SK-N-SH treated with all-trans-retinoic acid at 6 μM for 48 hours (cell line): ENCODE measurements at regions not wholly inside any gene's neighbourhood (a gene's known extent, or its start where the extent isn't known, plus 50 kb on each side); places are given as distances from the start of the nearest gene placed in this dataset.

Source experiments
- ATAC-seq: fragments of 200-7000 bp; cut with Tn5 transposase; 3 replicates; pipeline ENCODE4 v1.9.1; 2020; ENCODE audit warnings: mild to moderate bottlenecking, moderate library complexity
- ARNTL ChIP-seq: fragments of 450-650 bp; formaldehyde crosslinking; IDR thresholded peaks from 2 replicates; pipeline ENCODE4 v1.5.0; 2020; ENCODE audit warnings: low read depth, mild to moderate bottlenecking, moderate library complexity, borderline replicate concordance
- BACH2 ChIP-seq: fragments of 250-450 bp; sonication (Bioruptor Pico); IDR thresholded peaks from 2 replicates; pipeline ENCODE4 v1.9.0; 2021; ENCODE audit warnings: mild to moderate bottlenecking, borderline replicate concordance
- CREB5 ChIP-seq: fragments of 250-450 bp; sonication (Bioruptor Pico); IDR thresholded peaks from 2 replicates; pipeline ENCODE4 v1.5.1; 2020; ENCODE audit warnings: low read depth, mild to moderate bottlenecking, moderate library complexity
- CSDC2 ChIP-seq: fragments of 250-450 bp; sonication (Bioruptor Pico); IDR thresholded peaks from 2 replicates; pipeline ENCODE4 v1.5.0; 2020; ENCODE audit warnings: mild to moderate bottlenecking, moderate library complexity
- ESRRG ChIP-seq: fragments of 250-450 bp; sonication (Bioruptor Pico); IDR thresholded peaks from 2 replicates; pipeline ENCODE4 v1.6.1; 2021; ENCODE audit warnings: mild to moderate bottlenecking
- GLIS3 ChIP-seq: fragments of 250-450 bp; sonication (Bioruptor Pico); IDR thresholded peaks from 2 replicates; pipeline ENCODE4 v1.5.0; 2020; ENCODE audit warnings: mild to moderate bottlenecking, moderate library complexity
- ISL1 ChIP-seq: fragments of 250-450 bp; sonication (Bioruptor Pico); IDR thresholded peaks from 2 replicates; pipeline ENCODE4 v2.1.2; 2022; ENCODE audit warnings: mild to moderate bottlenecking, moderate library complexity
- OSR1 ChIP-seq: fragments of 250-450 bp; sonication (Bioruptor Pico); IDR thresholded peaks from 2 replicates; pipeline ENCODE4 v1.8.0; 2022; ENCODE audit warnings: moderate library complexity, mild to moderate bottlenecking, inconsistent platforms
- PATZ1 ChIP-seq: fragments of 250-450 bp; sonication (Bioruptor Pico); IDR thresholded peaks from 2 replicates; pipeline ENCODE4 v1.8.0; 2020; ENCODE audit warnings: mild to moderate bottlenecking, moderate library complexity, borderline replicate concordance
- POU6F1 ChIP-seq: fragments of 250-450 bp; sonication (Bioruptor Pico); IDR thresholded peaks from 2 replicates; pipeline ENCODE4 v1.8.0; 2021; ENCODE audit warnings: low read depth, mild to moderate bottlenecking, moderate library complexity, borderline replicate concordance
- PPARA ChIP-seq: fragments of 250-450 bp; sonication (Bioruptor Pico); IDR thresholded peaks from 2 replicates; pipeline ENCODE4 v1.5.0; 2020; ENCODE audit warnings: mild to moderate bottlenecking, borderline replicate concordance
- RARB ChIP-seq: fragments of 250-450 bp; sonication (Bioruptor Pico); IDR thresholded peaks from 2 replicates; pipeline ENCODE4 v1.8.0; 2021; ENCODE audit warnings: mild to moderate bottlenecking, moderate library complexity
- SNAI2 ChIP-seq: fragments of 250-450 bp; sonication (Bioruptor Pico); IDR thresholded peaks from 2 replicates; pipeline ENCODE4 v1.5.0; 2020; ENCODE audit warnings: mild to moderate bottlenecking, moderate library complexity
- TCF4 ChIP-seq: fragments of 250-450 bp; sonication (Bioruptor Pico); IDR thresholded peaks from 2 replicates; pipeline ENCODE4 v1.8.0; 2021; ENCODE audit warnings: mild to moderate bottlenecking, moderate library complexity, borderline replicate concordance
- TOX ChIP-seq: fragments of 250-450 bp; sonication (Bioruptor Pico); IDR thresholded peaks from 2 replicates; pipeline ENCODE4 v1.8.0; 2021; ENCODE audit warnings: mild to moderate bottlenecking, moderate library complexity, borderline replicate concordance
- TSHZ2 ChIP-seq: fragments of 250-450 bp; sonication (Bioruptor Pico); IDR thresholded peaks from 2 replicates; pipeline ENCODE4 v1.5.0; 2020; ENCODE audit warnings: mild to moderate bottlenecking, moderate library complexity
- ZC3H10 ChIP-seq: fragments of 250-450 bp; sonication (Bioruptor Pico); IDR thresholded peaks from 2 replicates; pipeline ENCODE4 v1.5.1; 2021; ENCODE audit warnings: mild to moderate bottlenecking, moderate library complexity
- ZFP3 ChIP-seq: fragments of 250-450 bp; sonication (Bioruptor Pico); IDR thresholded peaks from 2 replicates; pipeline ENCODE4 v1.5.0; 2020; ENCODE audit warnings: mild to moderate bottlenecking, moderate library complexity
- ZFP30 ChIP-seq: fragments of 450-650 bp; formaldehyde crosslinking; IDR thresholded peaks from 2 replicates; pipeline ENCODE4 v1.5.0; 2022; ENCODE audit warnings: mild to moderate bottlenecking, moderate library complexity
- ZNF565 ChIP-seq: fragments of 450-650 bp; formaldehyde crosslinking; conservative IDR thresholded peaks from 2 replicates; pipeline ENCODE4 v1.5.0; 2020; ENCODE audit warnings: low read depth, mild to moderate bottlenecking, moderate library complexity
- ZNF70 ChIP-seq: fragments of 450-650 bp; formaldehyde crosslinking; IDR thresholded peaks from 2 replicates; pipeline ENCODE4 v1.5.0; 2020; ENCODE audit warnings: mild to moderate bottlenecking, moderate library complexity
- ZNF8 ChIP-seq: fragments of 450-650 bp; formaldehyde crosslinking; IDR thresholded peaks from 2 replicates; pipeline ENCODE4 v1.5.0; 2020; ENCODE audit warnings: mild to moderate bottlenecking, moderate library complexity

- no peak for ATAC-seq
- TF ChIP-seq RARB (CRISPR knock-in tag): no peak
- TF ChIP-seq ISL1: no peak
- no peak for TF ChIP-seq ZFP30 (CRISPR knock-in tag)
- TF ChIP-seq TCF4 (CRISPR knock-in tag): no peak
- no peak for TF ChIP-seq OSR1 (CRISPR knock-in tag)
- no peak for TF ChIP-seq ZC3H10 (CRISPR knock-in tag)
- no peak for TF ChIP-seq PPARA (CRISPR knock-in tag)
- no peak for TF ChIP-seq POU6F1 (CRISPR knock-in tag)
- no peak for TF ChIP-seq ZNF565
- no peak for TF ChIP-seq ESRRG (CRISPR knock-in tag)
- no peak for TF ChIP-seq TOX (CRISPR knock-in tag)
- TF ChIP-seq TSHZ2 (CRISPR knock-in tag): no peak
- no peak for TF ChIP-seq CSDC2 (CRISPR knock-in tag)
- no peak for TF ChIP-seq ZNF8 (CRISPR knock-in tag)
- TF ChIP-seq BACH2 (CRISPR knock-in tag): no peak
- no peak for TF ChIP-seq PATZ1 (CRISPR knock-in tag)
- no peak for TF ChIP-seq SNAI2 (CRISPR knock-in tag)
- TF ChIP-seq ARNTL (CRISPR knock-in tag): no peak
- no peak for TF ChIP-seq CREB5
These were observed 62.0 kb upstream of the FAM222A start for GRCh38 chr12:109651596-109651995.

GRCh38 chr12:109652233-109652976 is 61.2 kb upstream of the FAM222A start:
- no peak for ATAC-seq
- TF ChIP-seq ZC3H10 (CRISPR knock-in tag) (no peak), PPARA (CRISPR knock-in tag) (no peak), ISL1 (no peak), ZNF70 (CRISPR knock-in tag) (no peak)

GRCh38 chr12:109652977-109653264 is 60.7 kb upstream of the FAM222A start:
- TF ChIP-seq POU6F1 (CRISPR knock-in tag) (no peak), ZFP30 (CRISPR knock-in tag) (no peak), ZNF8 (CRISPR knock-in tag) (no peak), TOX (CRISPR knock-in tag) (no peak), RARB (CRISPR knock-in tag) (no peak), BACH2 (CRISPR knock-in tag) (no peak), SNAI2 (CRISPR knock-in tag) (no peak), ZFP3 (CRISPR knock-in tag) (no peak), GLIS3 (CRISPR knock-in tag) (no peak), OSR1 (CRISPR knock-in tag) (no peak), CREB5 (no peak), TCF4 (CRISPR knock-in tag) (no peak), TSHZ2 (CRISPR knock-in tag) (no peak)
- no peak for ATAC-seq
